A673 (cell line): ENCODE measurements at regions not wholly inside any gene's neighbourhood (a gene's known extent, or its start where the extent isn't known, plus 50 kb on each side); places are given as distances from the start of the nearest gene placed in this dataset.

Experiments
- BruUV-seq: library from RNA; stranded (reverse); fragments of 400-500 nt; replicated peaks from 2 replicates; lab custom pipeline; 2021; lab: Mats Ljungman, UMichigan
- CTCF ChIA-PET: fragments of 300-600 bp; sonication (Branson Sonifier 250); formaldehyde crosslinking; loops from one replicate; lab custom pipeline; 2022; ENCODE audit warnings: antibody characterized with exemption; lab: Charles Lee
- POLR2A ChIA-PET: fragments of 300-600 bp; sonication (Branson Sonifier 250); formaldehyde crosslinking; loops from one replicate; lab custom pipeline; 2022; ENCODE audit warnings: antibody characterized with exemption; ENCODE audit not compliant: low non-redundant PET; lab: Charles Lee
- DNase-seq: peaks from one replicate; pipeline ENCODE4 v3.0.0-alpha.2; 2015; ENCODE audit warnings: low spot score
- H3K27ac ChIP-seq: fragments of 200-600 bp; sonication (generic); 2 replicates; pipeline ENCODE4 v1.5.1; 2016; ENCODE audit warnings: mixed run types, low read depth, mild to moderate bottlenecking, mixed read lengths, antibody characterized with exemption, low read length; ENCODE audit not compliant: poor library complexity, severe bottlenecking
- H3K27me3 ChIP-seq: fragments of 200-600 bp; sonication (generic); replicated peaks from 2 replicates; pipeline ENCODE4 v1.6.1; 2017; ENCODE audit warnings: mixed run types, low read depth, mild to moderate bottlenecking, mixed read lengths, antibody characterized with exemption, low read length; ENCODE audit not compliant: insufficient read depth, poor library complexity
- H3K36me3 ChIP-seq: fragments of 200-600 bp; sonication (generic); 2 replicates; pipeline ENCODE4 v1.6.1; 2016; ENCODE audit warnings: mixed run types, mild to moderate bottlenecking, mixed read lengths, antibody characterized with exemption, low read length; ENCODE audit not compliant: insufficient read depth, poor library complexity, severe bottlenecking
- H3K4me1 ChIP-seq: fragments of 200-600 bp; sonication (generic); 2 replicates; pipeline ENCODE4 v1.6.1; 2017; ENCODE audit warnings: mixed run types, mild to moderate bottlenecking, mixed read lengths, antibody characterized with exemption, low read length; ENCODE audit not compliant: insufficient read depth, poor library complexity, severe bottlenecking
- H3K4me3 ChIP-seq: fragments of 200-600 bp; sonication (generic); 2 replicates; pipeline ENCODE4 v1.5.1; 2016; ENCODE audit warnings: low read depth, mixed run types, mild to moderate bottlenecking, mixed read lengths, low read length; ENCODE audit not compliant: poor library complexity, severe bottlenecking
- H3K9me3 ChIP-seq: fragments of 200-600 bp; sonication (generic); 2 replicates; pipeline ENCODE4 v1.6.1; 2016; ENCODE audit warnings: mixed run types, low read depth, mild to moderate bottlenecking, mixed read lengths, antibody characterized with exemption, low read length; ENCODE audit not compliant: poor library complexity, severe bottlenecking
- EZH2 ChIP-seq: fragments of 200-600 bp; sonication (generic); IDR thresholded peaks from 2 replicates; pipeline ENCODE4 v1.6.1; 2017; ENCODE audit warnings: borderline replicate concordance, low read depth, mild to moderate bottlenecking, mixed read lengths, antibody characterized with exemption, low read length; ENCODE audit not compliant: poor library complexity, severe bottlenecking
- intact Hi-C: fragments of 100-400 bp; cut with micrococcal nuclease; formaldehyde crosslinking; loops from one replicate; pipeline ENCODE4 v1.10.0; 2022; ENCODE audit not compliant: unreplicated experiment
- TF ChIP-seq, protein P1 (sequence below): fragments of 300-800, 200-600 bp; sonication (generic); conservative IDR thresholded peaks from 2 replicates; pipeline ENCODE4 v1.5.1; 2017; ENCODE audit warnings: low read depth, mild to moderate bottlenecking, antibody characterized with exemption, low read length, moderate library complexity, mixed read lengths

GRCh38 chr13:21817878-21818277 is 147.0 kb downstream of the FGF9 start:
- ChIA-PET POLR2A (no interaction called here), CTCF (no interaction called here)
- intact Hi-C loops = no loop called here
- no peak overlapping the region for H3K4me3 ChIP-seq
- H3K27me3 ChIP-seq = peaks cover 15% of the 10 kb centered on the region
- no peaks in the 10 kb centered on the region for H3K4me1 ChIP-seq
- TF ChIP-seq, protein P1, sequence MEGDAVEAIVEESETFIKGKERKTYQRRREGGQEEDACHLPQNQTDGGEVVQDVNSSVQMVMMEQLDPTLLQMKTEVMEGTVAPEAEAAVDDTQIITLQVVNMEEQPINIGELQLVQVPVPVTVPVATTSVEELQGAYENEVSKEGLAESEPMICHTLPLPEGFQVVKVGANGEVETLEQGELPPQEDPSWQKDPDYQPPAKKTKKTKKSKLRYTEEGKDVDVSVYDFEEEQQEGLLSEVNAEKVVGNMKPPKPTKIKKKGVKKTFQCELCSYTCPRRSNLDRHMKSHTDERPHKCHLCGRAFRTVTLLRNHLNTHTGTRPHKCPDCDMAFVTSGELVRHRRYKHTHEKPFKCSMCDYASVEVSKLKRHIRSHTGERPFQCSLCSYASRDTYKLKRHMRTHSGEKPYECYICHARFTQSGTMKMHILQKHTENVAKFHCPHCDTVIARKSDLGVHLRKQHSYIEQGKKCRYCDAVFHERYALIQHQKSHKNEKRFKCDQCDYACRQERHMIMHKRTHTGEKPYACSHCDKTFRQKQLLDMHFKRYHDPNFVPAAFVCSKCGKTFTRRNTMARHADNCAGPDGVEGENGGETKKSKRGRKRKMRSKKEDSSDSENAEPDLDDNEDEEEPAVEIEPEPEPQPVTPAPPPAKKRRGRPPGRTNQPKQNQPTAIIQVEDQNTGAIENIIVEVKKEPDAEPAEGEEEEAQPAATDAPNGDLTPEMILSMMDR = no peak
- TF ChIP-seq EZH2 = no peak
- no peaks in the 10 kb centered on the region for H3K9me3 ChIP-seq
- H3K36me3 ChIP-seq = no peaks in the 10 kb centered on the region
- no peak for DNase-seq
- no TSS peak for BruUV-seq
- no peak overlapping the region for H3K27ac ChIP-seq

- TF ChIP-seq, protein P1 = no peak
- no peak for TF ChIP-seq EZH2
- Histone ChIP-seq H3K4me1 (no peaks in the 10 kb centered on the region), H3K9me3 (no peaks in the 10 kb centered on the region), H3K27me3 (peaks cover 4% of the 10 kb centered on the region), H3K36me3 (no peaks in the 10 kb centered on the region), H3K27ac (no peak overlapping the region), H3K4me3 (no peak overlapping the region)
- ChIA-PET POLR2A (no interaction called here), CTCF (no interaction called here)
- intact Hi-C loops = no loop called here
- DNase-seq = no peak
- BruUV-seq = no TSS peak
Observed at GRCh38 chr13:21822029-21822428, 151.2 kb downstream of the FGF9 start.

DNA sequence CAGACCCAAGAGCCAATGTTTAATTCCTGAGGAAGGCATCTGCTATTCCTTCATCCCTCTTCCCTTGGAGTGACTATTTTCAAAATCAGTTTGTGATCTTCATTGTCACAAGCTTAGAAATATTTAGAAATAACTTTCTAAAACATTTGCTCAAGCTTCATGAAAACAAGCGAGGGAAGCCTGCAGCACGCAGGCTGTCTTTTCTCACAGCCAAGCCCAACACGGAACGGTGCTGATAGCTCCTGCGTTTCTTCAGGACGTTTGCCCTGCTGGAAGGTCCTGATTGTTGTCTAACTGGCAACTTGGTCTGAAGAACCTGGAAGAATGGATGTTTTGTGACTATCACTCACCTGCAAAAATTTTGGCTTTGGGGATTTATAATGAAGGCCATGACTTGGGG is 152.5 kb downstream of the FGF9 start:
- TF ChIP-seq EZH2 = no peak
- TF ChIP-seq, protein P1 = no peak
- H3K27me3 ChIP-seq = peaks cover 4% of the 10 kb centered on the region
- ChIA-PET POLR2A (no interaction called here), CTCF (no interaction called here)
- no peaks in the 10 kb centered on the region for H3K36me3 ChIP-seq
- no peak overlapping the region for H3K27ac ChIP-seq
- H3K4me1 ChIP-seq = no peaks in the 10 kb centered on the region
- no peak overlapping the region for H3K4me3 ChIP-seq
- H3K9me3 ChIP-seq = no peaks in the 10 kb centered on the region
- no TSS peak for BruUV-seq
- intact Hi-C loops = no loop called here
- DNase-seq = no peak
